NCI-H128 (cell line): ENCODE measurements at regions not wholly inside any gene's neighbourhood (a gene's known extent, or its start where the extent isn't known, plus 50 kb on each side); places are given as distances from the start of the nearest gene placed in this dataset.

Source experiments
- DNase-seq: peaks from one replicate; lab custom pipeline; 2025; ENCODE audit not compliant: unreplicated experiment; lab: John Stamatoyannopoulos, UW

GRCh38 chr16:79876332-79876730 lies 275.8 kb upstream of the MAF start:
- DNase-seq, result no peak

- no peak for DNase-seq
Measured at GRCh38 chr16:79874391-79874790, 273.9 kb upstream of the MAF start.

GRCh38 chr16:79873825-79874224 lies 273.3 kb upstream of the MAF start:
- no peak for DNase-seq

- DNase-seq, result no peak
Measured at GRCh38 chr16:79871906-79872305, 271.4 kb upstream of the MAF start.

DNA sequence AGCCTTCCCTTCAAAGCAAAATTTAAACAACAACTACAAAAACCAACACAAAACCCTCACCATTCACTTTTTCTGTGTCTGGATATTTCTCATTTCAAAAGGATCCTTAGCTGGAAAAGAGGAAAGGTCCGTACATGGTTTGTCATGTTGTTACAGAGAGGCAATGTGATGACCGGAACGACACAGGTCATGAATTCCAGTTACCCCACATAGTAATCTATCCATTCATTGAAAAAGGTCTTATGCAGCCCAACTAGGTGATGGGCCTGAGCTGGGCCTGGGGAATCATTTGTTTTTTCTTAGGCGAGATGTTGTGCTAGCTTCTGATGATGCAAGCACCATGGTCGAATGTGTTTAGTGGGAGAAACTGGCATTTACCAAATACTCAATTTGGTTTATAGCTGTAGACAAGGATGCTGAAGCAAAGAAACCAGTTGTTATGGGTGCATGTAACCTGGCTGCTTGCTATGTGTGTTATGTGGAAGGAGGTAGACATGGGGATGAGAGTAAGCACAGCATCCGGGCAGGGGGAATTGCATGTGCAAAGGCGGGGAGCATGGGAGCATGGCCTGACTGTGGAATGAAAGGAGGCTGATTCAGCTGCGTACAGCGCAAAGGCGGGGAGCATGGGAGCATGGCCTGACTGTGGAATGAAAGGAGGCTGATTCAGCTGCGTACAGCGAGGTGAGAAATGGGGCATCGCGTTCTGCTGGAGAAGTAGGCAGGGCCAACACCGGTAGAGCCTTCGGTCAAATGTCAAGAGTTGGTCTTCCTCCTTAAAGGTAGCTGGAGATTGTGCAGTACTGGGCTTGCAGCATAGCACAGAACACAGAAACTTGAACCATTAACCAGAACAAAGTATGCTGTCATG lies 269.7 kb upstream of the MAF start:
- no peak for DNase-seq

DNA sequence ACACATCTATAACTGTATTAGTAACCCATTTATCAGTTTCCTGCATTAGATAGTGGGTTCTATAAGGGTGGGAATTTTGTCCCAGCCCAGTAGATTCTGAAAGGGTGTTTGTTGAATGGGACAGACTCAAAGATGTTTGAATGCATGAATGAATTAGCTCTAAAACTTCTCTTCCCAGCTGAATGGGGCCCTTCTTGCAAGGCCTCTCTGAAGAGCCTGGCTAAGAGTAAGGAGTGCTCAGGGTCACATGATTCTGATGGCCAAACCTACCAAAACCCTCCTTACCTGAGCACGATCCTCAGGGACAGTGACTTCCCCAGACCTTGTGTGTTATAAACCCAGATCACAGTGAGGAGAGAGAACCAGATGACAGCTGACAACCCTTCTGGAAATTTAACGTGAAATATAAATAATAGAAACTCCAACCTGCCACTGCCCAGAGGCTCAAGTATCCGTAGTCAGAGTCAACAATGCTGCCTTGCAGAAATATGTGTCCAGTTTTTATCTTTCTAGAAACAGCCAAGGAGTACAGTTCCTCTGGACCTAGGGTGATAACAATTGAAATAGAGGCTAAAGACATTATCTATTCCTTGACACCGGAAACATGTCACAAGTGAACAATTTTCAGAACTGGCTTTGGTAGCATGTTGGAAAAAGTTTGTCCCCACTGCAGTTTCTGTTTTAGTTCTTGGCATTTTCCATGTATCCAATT lies 268.9 kb upstream of the MAF start:
- DNase-seq, result no peak

- DNase-seq, result no peak
Measured at GRCh38 chr16:79868841-79869240, 268.3 kb upstream of the MAF start.

DNA sequence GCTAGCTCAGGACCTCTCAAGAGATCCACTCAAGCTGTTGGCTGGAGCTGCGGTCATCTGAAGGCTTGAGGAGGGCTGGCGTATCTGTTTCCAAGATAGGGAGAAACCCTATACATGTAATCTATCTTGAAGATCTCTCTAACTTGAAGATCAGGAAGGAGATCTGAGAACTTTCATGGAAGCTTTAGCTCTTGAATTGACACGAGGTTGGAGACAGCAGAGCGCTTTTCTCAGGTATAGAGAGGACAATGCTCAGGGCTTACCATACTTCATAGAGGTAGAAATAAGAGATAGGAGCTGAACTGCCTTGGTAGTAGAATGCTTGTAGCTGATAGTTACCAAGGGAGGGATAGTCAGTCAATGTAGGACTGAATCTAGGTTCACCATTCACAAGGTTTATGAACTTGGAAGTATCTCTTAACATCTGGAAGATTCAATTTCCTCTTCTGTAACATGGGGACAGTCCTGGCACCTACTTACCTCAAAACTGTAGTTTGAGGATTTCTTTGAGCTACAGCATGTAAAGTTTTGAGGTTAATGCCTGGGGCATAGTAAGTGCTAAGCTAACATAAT lies 267.0 kb upstream of the MAF start:
- DNase-seq, result no peak

GRCh38 chr16:79865918-79866317 lies 265.4 kb upstream of the MAF start:
- no peak for DNase-seq

DNA sequence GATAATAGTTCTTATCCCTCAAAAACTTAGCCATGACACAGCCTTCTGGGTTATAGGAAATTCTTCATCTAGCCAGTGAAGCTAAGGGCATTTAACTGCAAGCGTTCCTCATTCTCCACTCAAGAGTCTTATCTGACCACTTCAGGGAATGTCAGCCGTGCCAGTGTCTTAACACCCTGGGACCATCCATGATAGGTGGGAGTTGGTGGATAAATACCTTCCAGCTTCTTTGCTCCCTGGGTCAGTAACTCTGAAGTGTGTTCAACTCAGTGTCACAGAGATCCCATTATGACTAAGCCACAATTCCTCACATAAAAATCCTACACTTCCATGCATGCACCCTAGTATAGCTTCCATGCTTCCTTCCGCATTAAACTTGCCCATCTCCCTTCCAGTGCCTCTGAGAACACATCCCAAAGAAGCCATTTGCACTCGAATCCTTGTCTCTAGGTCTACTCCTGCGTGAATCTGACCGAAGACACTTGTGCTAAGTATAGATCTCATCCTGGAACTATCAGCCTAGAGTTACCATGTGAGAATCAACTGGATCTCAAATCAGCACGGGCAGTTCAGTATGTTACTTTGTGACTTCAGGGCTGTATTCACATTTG lies 264.3 kb upstream of the MAF start:
- DNase-seq, result no peak

GRCh38 chr16:79864032-79864780 lies 263.7 kb upstream of the MAF start:
- DNase-seq, result no peak

GRCh38 chr16:79863128-79864031 lies 262.8 kb upstream of the MAF start:
- DNase-seq, result no peak

DNA sequence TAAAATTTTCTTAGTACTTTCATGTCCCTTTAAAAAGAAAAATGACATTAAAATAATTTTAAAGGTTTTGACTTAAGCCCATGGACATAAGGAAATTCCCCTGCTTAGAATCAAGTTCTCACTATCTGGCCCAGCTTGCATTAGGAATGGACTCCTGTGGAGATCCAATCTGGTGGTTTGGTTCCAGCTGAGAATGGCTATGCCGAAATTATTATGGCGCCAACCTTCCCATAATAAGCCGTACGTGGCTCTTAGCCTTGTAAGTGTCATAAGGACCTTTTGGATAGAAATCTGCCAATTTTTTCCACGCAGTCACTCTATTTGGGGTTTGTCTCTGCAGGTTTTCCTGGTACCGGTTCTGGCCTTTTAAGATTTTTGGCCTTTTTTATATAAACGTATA lies 262.1 kb upstream of the MAF start:
- no peak for DNase-seq

GRCh38 chr16:79856581-79856980 lies 256.0 kb upstream of the MAF start:
- no peak for DNase-seq

- DNase-seq, result no peak
Measured at GRCh38 chr16:79850348-79850747, 249.8 kb upstream of the MAF start.

- no peak for DNase-seq
Measured at GRCh38 chr16:79849119-79849518, 248.6 kb upstream of the MAF start.

- DNase-seq, result no peak
Measured at GRCh38 chr16:79848719-79849118, 248.2 kb upstream of the MAF start.

DNA sequence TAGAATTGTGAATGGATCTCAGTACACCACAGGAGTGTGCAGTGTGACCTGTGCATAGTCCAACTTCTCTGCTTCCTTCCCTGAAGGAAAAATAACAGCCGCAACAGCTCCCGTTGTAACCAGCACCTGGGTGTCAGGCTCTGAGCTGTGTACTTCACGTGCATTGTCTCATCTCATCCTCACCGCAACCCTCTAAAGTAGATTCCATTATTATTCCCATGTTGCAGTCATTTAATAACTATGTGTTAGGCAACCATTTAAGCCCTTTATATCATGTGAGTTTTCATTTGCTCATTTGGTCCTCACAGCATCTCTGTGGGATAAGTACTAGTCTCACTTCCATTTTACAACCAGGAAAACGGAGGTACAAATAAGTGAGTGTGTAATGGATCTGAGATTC lies 247.0 kb upstream of the MAF start:
- no peak for DNase-seq

GRCh38 chr16:79847101-79847500 lies 246.6 kb upstream of the MAF start:
- no peak for DNase-seq

GRCh38 chr16:79845734-79846135 lies 245.2 kb upstream of the MAF start:
- no peak for DNase-seq
